ENCODE measurements at regions not wholly inside any gene's neighbourhood (a gene's known extent, or its start where the extent isn't known, plus 50 kb on each side); places are given as distances from the start of the nearest gene placed in this dataset.
"Not testable (repeated sequence)": the region's sequence is repeated elsewhere in the genome, so short reads cannot be mapped to it uniquely, and the experiment has no call there.

DNA sequence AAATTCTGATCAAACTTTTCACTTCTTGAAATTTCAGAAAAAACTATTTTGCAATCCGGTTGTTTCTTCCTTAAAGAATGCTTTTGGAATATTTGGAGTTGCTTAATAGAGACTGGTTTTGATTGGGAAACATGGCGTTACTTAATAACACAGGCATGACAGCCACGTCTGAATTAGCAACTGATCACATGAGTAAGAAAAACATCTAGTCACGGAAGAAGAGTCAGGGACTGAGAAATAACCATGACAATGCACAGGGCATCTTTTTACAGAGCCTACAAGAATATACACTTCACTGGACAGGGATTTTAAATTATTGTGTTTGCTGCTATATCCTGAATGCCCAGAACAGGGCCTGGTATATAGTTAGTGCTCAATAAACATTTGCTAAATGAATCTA lies 94.1 kb upstream of the NOTCH2NLA start:
- not testable (repeated sequence) for H3K4me2 ChIP-seq (ENCODE audit: low read depth, low read length, poor library complexity, severe bottlenecking); H3K27ac ChIP-seq (ENCODE audit: low read length); H3K9me2 ChIP-seq (replicated peaks; ENCODE audit: insufficient read depth, low read length); H3K4me3 ChIP-seq (ENCODE audit: low read length); H3K27me3 ChIP-seq (ENCODE audit: low read length); H3K79me2 ChIP-seq (ENCODE audit: low read length); H3K9ac ChIP-seq (ENCODE audit: low read length); H2AFZ ChIP-seq (ENCODE audit: low read length); H4K20me1 ChIP-seq (ENCODE audit: insufficient read depth, low read depth, low read length); H3K36me3 ChIP-seq (ENCODE audit: insufficient read depth, low read length); H3K9me3 ChIP-seq (ENCODE audit: low read length); DNase-seq; H3K4me1 ChIP-seq (ENCODE audit: low read length)

DNA sequence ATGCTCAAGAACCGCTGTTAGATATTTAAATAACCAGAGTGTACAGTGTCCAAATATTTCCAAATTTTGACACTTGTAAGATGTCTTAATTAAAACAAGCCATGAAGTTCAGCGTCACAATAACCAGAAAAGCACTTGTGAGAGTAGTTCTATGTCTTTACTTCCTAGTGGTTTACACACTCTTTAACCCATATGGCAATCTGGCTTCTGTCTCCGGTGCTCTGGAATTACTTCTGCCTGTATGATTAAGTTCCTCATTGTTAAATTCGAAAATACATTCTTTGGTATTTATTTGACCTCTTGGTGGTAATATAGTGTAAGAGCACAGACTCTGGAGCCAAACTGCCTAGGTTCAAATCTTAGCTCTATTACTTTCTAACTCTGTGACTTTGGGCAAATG lies 89.9 kb upstream of the NOTCH2NLA start:
- H2AFZ ChIP-seq (ENCODE audit: low read length); H3K36me3 ChIP-seq (ENCODE audit: insufficient read depth, low read length); H4K20me1 ChIP-seq (ENCODE audit: insufficient read depth, low read depth, low read length); H3K9me3 ChIP-seq (ENCODE audit: low read length); H3K4me1 ChIP-seq (ENCODE audit: low read length); H3K79me2 ChIP-seq (ENCODE audit: low read length); H3K27ac ChIP-seq (ENCODE audit: low read length); H3K9me2 ChIP-seq (replicated peaks; ENCODE audit: insufficient read depth, low read length); H3K4me3 ChIP-seq (ENCODE audit: low read length); H3K27me3 ChIP-seq (ENCODE audit: low read length); DNase-seq; H3K4me2 ChIP-seq (ENCODE audit: low read depth, low read length, poor library complexity, severe bottlenecking); H3K9ac ChIP-seq (ENCODE audit: low read length): not testable (repeated sequence)

- not testable (repeated sequence) for H3K4me3 ChIP-seq (ENCODE audit: low read length); H3K4me2 ChIP-seq (ENCODE audit: low read depth, low read length, poor library complexity, severe bottlenecking); H3K27ac ChIP-seq (ENCODE audit: low read length); H3K79me2 ChIP-seq (ENCODE audit: low read length); H4K20me1 ChIP-seq (ENCODE audit: insufficient read depth, low read depth, low read length); H3K4me1 ChIP-seq (ENCODE audit: low read length); H3K27me3 ChIP-seq (ENCODE audit: low read length); H3K9me2 ChIP-seq (replicated peaks; ENCODE audit: insufficient read depth, low read length); DNase-seq; H3K36me3 ChIP-seq (ENCODE audit: insufficient read depth, low read length); H3K9me3 ChIP-seq (ENCODE audit: low read length); H3K9ac ChIP-seq (ENCODE audit: low read length); H2AFZ ChIP-seq (ENCODE audit: low read length)
These were observed 89.0 kb upstream of the NOTCH2NLA start for GRCh38 chr1:146317785-146318184.

GRCh38 chr1:146314449-146315246 lies 85.8 kb upstream of the NOTCH2NLA start:
- DNase-seq; H3K9me3 ChIP-seq (ENCODE audit: low read length); H3K27ac ChIP-seq (ENCODE audit: low read length); H3K79me2 ChIP-seq (ENCODE audit: low read length); H4K20me1 ChIP-seq (ENCODE audit: insufficient read depth, low read depth, low read length); H3K4me1 ChIP-seq (ENCODE audit: low read length); H2AFZ ChIP-seq (ENCODE audit: low read length); H3K9me2 ChIP-seq (replicated peaks; ENCODE audit: insufficient read depth, low read length); H3K27me3 ChIP-seq (ENCODE audit: low read length); H3K36me3 ChIP-seq (ENCODE audit: insufficient read depth, low read length); H3K4me2 ChIP-seq (ENCODE audit: low read depth, low read length, poor library complexity, severe bottlenecking); H3K9ac ChIP-seq (ENCODE audit: low read length); H3K4me3 ChIP-seq (ENCODE audit: low read length): not testable (repeated sequence)

- not testable (repeated sequence) for H3K4me3 ChIP-seq (ENCODE audit: low read length); H3K36me3 ChIP-seq (ENCODE audit: insufficient read depth, low read length); H3K79me2 ChIP-seq (ENCODE audit: low read length); H3K9ac ChIP-seq (ENCODE audit: low read length); H3K27me3 ChIP-seq (ENCODE audit: low read length); H3K4me2 ChIP-seq (ENCODE audit: low read depth, low read length, poor library complexity, severe bottlenecking); H3K27ac ChIP-seq (ENCODE audit: low read length); DNase-seq; H3K9me2 ChIP-seq (replicated peaks; ENCODE audit: insufficient read depth, low read length); H2AFZ ChIP-seq (ENCODE audit: low read length); H3K4me1 ChIP-seq (ENCODE audit: low read length); H3K9me3 ChIP-seq (ENCODE audit: low read length); H4K20me1 ChIP-seq (ENCODE audit: insufficient read depth, low read depth, low read length)
These were observed 81.8 kb upstream of the NOTCH2NLA start for GRCh38 chr1:146310579-146310978.

DNA sequence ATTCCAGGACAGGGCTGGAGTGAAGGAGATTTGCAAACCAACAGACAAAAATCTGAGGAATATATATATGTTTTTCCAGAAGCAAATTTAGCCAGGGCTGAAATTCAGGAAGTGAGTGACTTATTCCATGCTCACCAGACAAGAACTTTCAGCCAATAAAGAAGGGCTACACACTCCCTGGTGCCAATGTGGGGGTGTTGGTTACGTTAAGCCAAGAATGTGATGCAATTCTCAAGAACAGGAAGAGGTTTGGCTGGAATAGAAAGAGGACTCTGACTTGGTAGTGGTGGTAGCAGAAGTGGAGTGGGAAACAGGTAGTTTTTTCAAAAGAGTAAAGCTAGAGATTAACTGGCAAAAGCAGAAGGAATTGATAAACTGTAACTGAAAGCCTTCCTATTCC lies 80.6 kb upstream of the NOTCH2NLA start:
- H3K9ac ChIP-seq (ENCODE audit: low read length); H3K79me2 ChIP-seq (ENCODE audit: low read length); H4K20me1 ChIP-seq (ENCODE audit: insufficient read depth, low read depth, low read length); H3K4me1 ChIP-seq (ENCODE audit: low read length); H3K27ac ChIP-seq (ENCODE audit: low read length); H3K4me3 ChIP-seq (ENCODE audit: low read length); H3K36me3 ChIP-seq (ENCODE audit: insufficient read depth, low read length); H3K27me3 ChIP-seq (ENCODE audit: low read length); H3K9me3 ChIP-seq (ENCODE audit: low read length); DNase-seq; H3K4me2 ChIP-seq (ENCODE audit: low read depth, low read length, poor library complexity, severe bottlenecking); H3K9me2 ChIP-seq (replicated peaks; ENCODE audit: insufficient read depth, low read length); H2AFZ ChIP-seq (ENCODE audit: low read length): not testable (repeated sequence)

- H3K79me2 ChIP-seq (ENCODE audit: low read length); DNase-seq; H4K20me1 ChIP-seq (ENCODE audit: insufficient read depth, low read depth, low read length); H3K36me3 ChIP-seq (ENCODE audit: insufficient read depth, low read length); H3K9me3 ChIP-seq (ENCODE audit: low read length); H3K27me3 ChIP-seq (ENCODE audit: low read length); H3K4me1 ChIP-seq (ENCODE audit: low read length); H3K9ac ChIP-seq (ENCODE audit: low read length); H3K4me2 ChIP-seq (ENCODE audit: low read depth, low read length, poor library complexity, severe bottlenecking); H2AFZ ChIP-seq (ENCODE audit: low read length); H3K27ac ChIP-seq (ENCODE audit: low read length); H3K9me2 ChIP-seq (replicated peaks; ENCODE audit: insufficient read depth, low read length); H3K4me3 ChIP-seq (ENCODE audit: low read length): not testable (repeated sequence)
These were observed 80.1 kb upstream of the NOTCH2NLA start for GRCh38 chr1:146308892-146309291.

- H3K9me3 ChIP-seq (ENCODE audit: low read length); DNase-seq; H3K27ac ChIP-seq (ENCODE audit: low read length); H4K20me1 ChIP-seq (ENCODE audit: insufficient read depth, low read depth, low read length); H2AFZ ChIP-seq (ENCODE audit: low read length); H3K4me2 ChIP-seq (ENCODE audit: low read depth, low read length, poor library complexity, severe bottlenecking); H3K9ac ChIP-seq (ENCODE audit: low read length); H3K9me2 ChIP-seq (replicated peaks; ENCODE audit: insufficient read depth, low read length); H3K36me3 ChIP-seq (ENCODE audit: insufficient read depth, low read length); H3K4me3 ChIP-seq (ENCODE audit: low read length); H3K79me2 ChIP-seq (ENCODE audit: low read length); H3K4me1 ChIP-seq (ENCODE audit: low read length); H3K27me3 ChIP-seq (ENCODE audit: low read length): not testable (repeated sequence)
These were observed 79.3 kb upstream of the NOTCH2NLA start for GRCh38 chr1:146308152-146308551.

- not testable (repeated sequence) for DNase-seq; H3K36me3 ChIP-seq (ENCODE audit: insufficient read depth, low read length)
These were observed 78.8 kb upstream of the NOTCH2NLA start for GRCh38 chr1:146307632-146308031.

More at GRCh38 chr1:146307632-146308031, 78.8 kb upstream of the NOTCH2NLA start:
- not testable (repeated sequence) for H3K4me2 ChIP-seq (ENCODE audit: low read depth, low read length, poor library complexity, severe bottlenecking); H3K27me3 ChIP-seq (ENCODE audit: low read length); H2AFZ ChIP-seq (ENCODE audit: low read length); H3K4me3 ChIP-seq (ENCODE audit: low read length); H3K9me3 ChIP-seq (ENCODE audit: low read length); H3K27ac ChIP-seq (ENCODE audit: low read length); H3K9ac ChIP-seq (ENCODE audit: low read length); H3K4me1 ChIP-seq (ENCODE audit: low read length); H3K9me2 ChIP-seq (replicated peaks; ENCODE audit: insufficient read depth, low read length); H3K79me2 ChIP-seq (ENCODE audit: low read length); H4K20me1 ChIP-seq (ENCODE audit: insufficient read depth, low read depth, low read length)
